Activated CD4-positive, alpha-beta T cell treated with anti-CD3 and anti-CD28 coated beads for 48 hours (primary cell): ENCODE measurements at regions not wholly inside any gene's neighbourhood (a gene's known extent, or its start where the extent isn't known, plus 50 kb on each side); places are given as distances from the start of the nearest gene placed in this dataset.
"Not testable (repeated sequence)": the region's sequence is repeated elsewhere in the genome, so short reads cannot be mapped to it uniquely, and the experiment has no call there.

Experiments used
- DNase-seq: peaks from one replicate; pipeline ENCODE4 v3.0.0-alpha.2; 2020

- no peak for DNase-seq
Observed at GRCh38 chr4:19123681-19124080, 1102.1 kb upstream of the LCORL start.

DNA sequence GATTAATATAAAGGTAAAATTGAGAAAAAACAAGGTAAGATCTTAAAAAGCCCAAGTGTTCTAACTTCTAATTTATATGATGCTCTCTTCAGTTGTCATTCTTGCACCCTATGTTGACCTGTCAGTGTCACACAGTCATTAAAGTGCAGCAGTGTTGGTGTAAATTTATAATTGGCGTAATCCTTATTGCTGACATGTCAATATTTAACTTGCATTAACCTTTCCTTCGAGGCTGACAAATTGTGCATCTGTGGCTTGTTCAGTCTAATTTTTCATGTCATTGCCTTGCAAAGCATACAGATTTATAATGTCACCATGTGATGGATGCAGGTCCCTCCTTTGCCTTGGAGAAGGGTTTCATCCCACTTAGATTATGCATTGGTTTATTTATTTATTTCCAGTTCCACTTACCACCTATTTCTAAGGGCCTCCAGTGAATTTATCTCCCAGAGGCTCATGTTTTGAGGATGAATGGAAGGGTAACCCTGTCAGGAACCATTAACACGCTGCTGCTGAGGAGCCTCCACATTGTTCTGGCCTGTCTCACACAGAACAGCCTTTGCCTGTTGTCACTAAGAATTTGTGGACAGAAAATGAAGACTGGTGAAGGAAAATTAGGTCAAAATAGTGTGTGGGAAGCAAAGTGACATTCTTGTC is 1098.5 kb upstream of the LCORL start:
- no peak for DNase-seq

- no peak for DNase-seq
Observed at GRCh38 chr4:19117022-19117421, 1095.5 kb upstream of the LCORL start.

- DNase-seq: no peak
Observed at GRCh38 chr4:19104176-19104575, 1082.6 kb upstream of the LCORL start.

- no peak for DNase-seq
Observed at GRCh38 chr4:19095491-19096046, 1074.0 kb upstream of the LCORL start.

DNA sequence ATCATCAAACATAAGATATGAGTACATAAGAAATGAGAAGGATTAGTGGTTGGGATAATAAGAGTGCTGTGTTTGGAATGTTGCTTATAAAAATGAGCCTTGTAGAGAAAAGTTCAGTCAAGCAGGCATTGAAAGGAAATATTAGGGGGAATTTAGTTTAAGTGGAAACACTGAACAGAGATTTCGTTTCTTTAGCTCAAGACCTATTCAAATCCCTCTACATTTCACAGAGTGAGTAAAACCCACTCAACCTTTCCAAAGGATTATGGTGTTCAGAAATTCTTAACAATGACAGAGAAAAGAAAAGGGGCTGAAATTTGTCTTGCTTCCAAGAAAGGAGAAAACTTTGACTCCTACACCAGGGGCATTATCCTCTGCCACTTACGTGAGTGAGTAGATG is 1072.4 kb upstream of the LCORL start:
- no peak for DNase-seq

GRCh38 chr4:19092797-19093196 is 1071.2 kb upstream of the LCORL start:
- no peak for DNase-seq

DNA sequence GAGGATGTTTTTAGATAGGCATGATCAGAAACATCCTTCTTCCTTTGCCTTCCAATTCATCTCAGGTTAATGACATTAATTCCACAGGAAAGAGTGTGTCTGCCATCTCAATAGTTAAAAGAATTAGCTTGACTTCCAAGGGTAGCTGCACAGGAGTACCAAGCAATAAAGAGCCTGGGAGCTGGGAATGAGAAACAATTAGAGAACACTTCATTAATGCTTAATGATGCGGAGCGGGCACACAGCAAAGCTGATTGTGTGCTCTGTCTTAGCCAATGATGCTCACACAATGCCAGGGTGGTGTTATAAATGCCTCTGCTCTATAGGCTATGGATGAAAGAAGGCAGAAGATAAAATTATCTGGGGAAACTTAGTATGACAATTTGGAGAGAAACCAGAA is 1052.5 kb upstream of the LCORL start:
- DNase-seq: no peak

GRCh38 chr4:19063662-19064061 is 1042.1 kb upstream of the LCORL start:
- no peak for DNase-seq

DNA sequence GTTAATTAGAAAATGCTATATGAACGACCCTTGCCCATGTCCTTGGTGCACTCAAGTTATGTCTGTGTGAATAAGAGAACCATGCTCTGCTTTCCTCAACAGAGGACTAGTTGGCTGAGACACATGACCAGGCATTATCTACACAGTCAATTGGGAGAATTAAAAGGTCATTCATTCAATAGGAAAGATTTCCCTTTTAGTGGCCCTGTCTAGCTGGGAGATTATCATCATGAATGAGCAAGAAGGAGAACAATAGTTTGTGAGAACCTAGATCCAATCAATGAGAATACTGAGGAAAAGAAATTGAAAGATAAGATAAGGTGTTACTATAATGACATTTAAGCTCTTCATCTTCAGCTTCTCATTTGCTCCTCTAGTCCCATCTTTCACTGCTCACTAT is 1033.4 kb upstream of the LCORL start:
- no peak for DNase-seq

GRCh38 chr4:19051831-19052230 is 1030.3 kb upstream of the LCORL start:
- DNase-seq: no peak

GRCh38 chr4:19047279-19047880 is 1025.8 kb upstream of the LCORL start:
- DNase-seq: no peak

DNA sequence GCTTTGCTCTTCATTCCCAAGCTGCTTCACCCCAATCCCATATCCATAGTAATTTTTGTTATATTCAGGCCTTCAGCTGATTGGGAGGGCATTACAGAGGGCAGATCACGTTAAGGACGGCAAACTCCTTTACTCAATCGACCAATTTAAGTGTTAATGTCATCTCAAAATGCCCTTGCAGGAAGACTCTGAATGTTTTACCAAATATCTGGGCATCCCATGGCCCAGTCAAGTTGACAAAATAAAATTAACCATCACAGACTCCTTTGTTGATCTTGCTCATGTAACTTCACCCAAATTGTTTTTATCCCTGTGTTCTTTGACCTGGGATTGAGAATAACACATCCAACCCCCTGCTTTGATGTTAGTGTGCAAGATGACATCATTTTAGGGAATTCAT is 1018.3 kb upstream of the LCORL start:
- DNase-seq: no peak

- DNase-seq: no peak
Observed at GRCh38 chr4:19038231-19038630, 1016.7 kb upstream of the LCORL start.

DNA sequence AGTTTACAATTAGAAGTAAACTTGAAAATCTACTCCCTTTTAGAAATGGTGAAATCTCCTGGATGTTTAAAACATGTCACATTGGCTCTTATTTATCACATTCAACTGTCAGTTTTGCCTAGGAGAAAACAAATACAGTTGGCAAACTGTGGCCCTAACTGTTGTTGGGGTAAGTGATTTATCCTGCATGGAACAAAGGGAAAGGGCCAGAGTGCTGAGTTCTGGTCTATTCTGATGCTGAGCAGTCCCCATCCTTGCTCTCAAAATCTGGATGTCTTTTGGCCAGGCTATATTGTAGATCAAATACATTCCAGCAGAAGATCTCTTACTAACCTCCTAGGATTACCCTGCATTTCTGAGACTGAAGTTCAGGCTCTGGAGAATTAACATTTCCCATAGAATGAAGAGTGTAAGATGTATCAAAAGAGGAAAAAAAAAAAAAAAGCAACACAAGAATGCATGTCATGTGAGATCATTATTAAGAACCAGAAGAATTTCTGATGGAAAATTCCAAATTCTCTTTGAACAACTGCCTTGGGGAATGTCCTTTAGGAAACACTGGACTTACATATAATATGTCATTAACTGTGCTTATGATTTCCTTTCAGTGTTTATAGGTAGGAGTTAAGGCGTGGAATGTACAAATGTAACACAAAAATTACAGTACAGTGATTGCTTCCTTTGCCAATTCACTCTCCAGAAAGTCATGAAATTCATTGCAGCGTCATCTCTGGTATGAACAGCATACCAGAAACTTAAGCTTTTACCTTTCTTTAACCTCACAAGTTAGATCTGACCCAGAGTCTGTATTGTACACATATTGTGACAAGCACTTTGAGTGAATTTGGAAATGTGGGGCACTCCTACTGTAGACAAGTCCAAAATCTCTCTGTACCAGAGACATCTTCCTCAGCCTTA is 1012.5 kb upstream of the LCORL start:
- no peak for DNase-seq

DNA sequence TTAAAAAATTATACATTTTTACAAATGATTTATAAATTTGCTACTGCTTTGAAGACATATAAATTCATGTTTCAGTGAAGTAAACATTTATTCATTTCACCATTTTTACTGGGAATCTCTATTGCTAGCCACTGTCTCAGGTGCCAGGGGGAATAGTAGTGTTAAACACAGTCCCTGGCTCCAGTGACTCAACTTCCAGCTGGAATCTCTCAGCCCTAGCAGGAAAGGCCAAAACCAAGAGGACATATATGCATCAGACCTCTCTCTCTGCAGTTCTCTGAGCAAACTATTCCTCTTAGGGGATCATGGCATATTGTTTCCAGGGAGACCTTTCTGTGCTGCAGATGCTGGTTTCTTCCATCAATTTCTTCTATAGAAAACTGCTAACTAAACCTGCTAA is 1009.0 kb upstream of the LCORL start:
- no peak for DNase-seq

GRCh38 chr4:19030048-19030447 is 1008.5 kb upstream of the LCORL start:
- DNase-seq: no peak

DNA sequence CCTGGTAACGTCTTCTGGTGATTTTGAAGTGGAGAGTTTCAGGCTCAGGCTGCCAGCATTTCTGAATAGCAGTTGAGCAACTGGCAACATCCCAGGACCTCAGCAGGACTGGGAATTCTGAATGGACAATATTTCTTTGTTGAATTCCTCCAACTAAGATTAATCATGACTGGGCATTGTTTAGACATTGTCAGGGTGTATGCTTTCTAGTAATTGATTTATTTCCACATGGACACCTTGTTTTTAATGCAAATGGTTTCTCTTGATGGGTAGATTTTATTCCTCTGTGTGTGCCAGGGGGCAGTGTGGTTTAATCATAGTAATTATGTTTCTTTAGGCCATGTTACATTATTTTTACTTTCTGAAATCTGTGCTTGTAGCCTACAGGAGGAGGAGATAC is 1004.7 kb upstream of the LCORL start:
- DNase-seq: no peak

GRCh38 chr4:19025031-19025430 is 1003.5 kb upstream of the LCORL start:
- DNase-seq: no peak

GRCh38 chr4:19024047-19024446 is 1002.5 kb upstream of the LCORL start:
- no peak for DNase-seq

DNA sequence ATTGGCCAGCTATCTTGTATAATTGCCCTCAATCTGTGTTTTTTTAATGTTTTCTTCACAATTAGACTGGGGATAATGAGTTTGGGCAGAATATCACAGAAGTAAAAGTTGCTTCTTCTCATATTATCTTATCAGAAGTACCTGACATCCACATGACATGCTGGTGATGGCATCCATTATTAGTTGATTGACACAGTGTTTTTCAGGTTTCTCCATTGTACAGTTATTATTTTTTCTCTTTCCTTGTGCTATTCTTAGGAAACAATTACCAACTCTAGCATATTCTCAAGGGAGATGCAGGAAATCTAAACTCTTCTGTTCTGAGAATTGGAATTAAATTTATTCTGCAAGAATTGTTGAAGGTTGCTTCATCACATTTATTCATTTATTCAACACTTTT is 1000.1 kb upstream of the LCORL start:
- no peak for DNase-seq

GRCh38 chr4:19016550-19016949 is 995.0 kb upstream of the LCORL start:
- DNase-seq: not testable (repeated sequence)

GRCh38 chr4:19014594-19014993 is 993.0 kb upstream of the LCORL start:
- no peak for DNase-seq

- no peak for DNase-seq
Observed at GRCh38 chr4:19010761-19011160, 989.2 kb upstream of the LCORL start.
